ENCODE measurements at regions not wholly inside any gene's neighbourhood (a gene's known extent, or its start where the extent isn't known, plus 50 kb on each side); places are given as distances from the start of the nearest gene placed in this dataset.

GRCh38 chr14:84789012-84789411, 740.9 kb upstream of the FLRT2 start:
- Histone ChIP-seq H3K27me3 (ENCODE audit: insufficient read depth, poor library complexity, severe bottlenecking) (no peaks in the 10 kb centered on the region), H3K4me3 (replicated peaks; ENCODE audit: insufficient read depth, low read length) (no peak overlapping the region), H3K27ac (replicated peaks) (no peak overlapping the region)
- TF ChIP-seq REST (IDR thresholded peaks at IDR 0.05; ENCODE audit: insufficient replicate concordance, low read depth): no peak
- TF ChIP-seq CTCF (IDR thresholded peaks at IDR 0.05; ENCODE audit: insufficient read depth, low read length): no peak
- TF ChIP-seq SPI1 (IDR thresholded peaks at IDR 0.05; ENCODE audit: borderline replicate concordance, low read depth): no peak
- TF ChIP-seq POLR2AphosphoS5 (IDR thresholded peaks at IDR 0.05; ENCODE audit: low read depth): no peak
- no peak for TF ChIP-seq GABPA (IDR thresholded peaks at IDR 0.05; ENCODE audit: low read depth)
- no peak for DNase-seq (ENCODE audit: low read depth in 1 of 2, low spot score in 1 of 2)

- no peak for TF ChIP-seq REST (IDR thresholded peaks at IDR 0.05; ENCODE audit: insufficient replicate concordance, low read depth)
- TF ChIP-seq CTCF (IDR thresholded peaks at IDR 0.05; ENCODE audit: insufficient read depth, low read length): no peak
- no peak for TF ChIP-seq POLR2AphosphoS5 (IDR thresholded peaks at IDR 0.05; ENCODE audit: low read depth)
- TF ChIP-seq SPI1 (IDR thresholded peaks at IDR 0.05; ENCODE audit: borderline replicate concordance, low read depth): no peak
- no peak for TF ChIP-seq GABPA (IDR thresholded peaks at IDR 0.05; ENCODE audit: low read depth)
- no peak overlapping the region for H3K4me3 ChIP-seq (replicated peaks; ENCODE audit: insufficient read depth, low read length)
- no peak for DNase-seq (ENCODE audit: low read depth in 1 of 2, low spot score in 1 of 2)
- H3K27ac ChIP-seq (replicated peaks): no peak overlapping the region
- H3K27me3 ChIP-seq (ENCODE audit: insufficient read depth, poor library complexity, severe bottlenecking): no peaks in the 10 kb centered on the region
Observed at GRCh38 chr14:84792722-84793410, 737.1 kb upstream of the FLRT2 start.

- H3K27me3 ChIP-seq (ENCODE audit: insufficient read depth, poor library complexity, severe bottlenecking): no peaks in the 10 kb centered on the region
- no peak overlapping the region for H3K4me3 ChIP-seq (replicated peaks; ENCODE audit: insufficient read depth, low read length)
- TF ChIP-seq REST (IDR thresholded peaks at IDR 0.05; ENCODE audit: insufficient replicate concordance, low read depth) (no peak), CTCF (IDR thresholded peaks at IDR 0.05; ENCODE audit: insufficient read depth, low read length) (no peak), SPI1 (IDR thresholded peaks at IDR 0.05; ENCODE audit: borderline replicate concordance, low read depth) (no peak), GABPA (IDR thresholded peaks at IDR 0.05; ENCODE audit: low read depth) (no peak), POLR2AphosphoS5 (IDR thresholded peaks at IDR 0.05; ENCODE audit: low read depth) (no peak)
- no peak for DNase-seq (ENCODE audit: low read depth in 1 of 2, low spot score in 1 of 2)
- no peak overlapping the region for H3K27ac ChIP-seq (replicated peaks)
Observed at GRCh38 chr14:84797326-84797725, 732.6 kb upstream of the FLRT2 start.
